H9 (cell line): ENCODE measurements at regions not wholly inside any gene's neighbourhood (a gene's known extent, or its start where the extent isn't known, plus 50 kb on each side); places are given as distances from the start of the nearest gene placed in this dataset.

Source experiments
- DNase-seq: peaks from one replicate; pipeline ENCODE4 v3.0.0-alpha.2; 2017
- H2AFZ ChIP-seq: one replicate; pipeline ENCODE4 v1.6.1; 2013; ENCODE audit warnings: mild to moderate bottlenecking, low read length, control low read depth, moderate library complexity
- H2AK5ac ChIP-seq: 2 replicates; pipeline ENCODE4 v1.6.1; 2013; ENCODE audit warnings: low read length, control low read depth, mixed read lengths; ENCODE audit not compliant: insufficient read length
- H2BK120ac ChIP-seq: one replicate; pipeline ENCODE4 v1.6.1; 2013; ENCODE audit warnings: low read depth, mild to moderate bottlenecking, low read length, control low read depth, inconsistent platforms; ENCODE audit not compliant: poor library complexity, severe bottlenecking
- H2BK12ac ChIP-seq: 2 replicates; pipeline ENCODE4 v1.6.1; 2013; ENCODE audit warnings: low read length, control low read depth, mixed read lengths, low read depth; ENCODE audit not compliant: insufficient read length
- H2BK15ac ChIP-seq: 2 replicates; pipeline ENCODE4 v1.6.1; 2013; ENCODE audit warnings: low read depth, low read length, control low read depth
- H2BK20ac ChIP-seq: one replicate; pipeline ENCODE4 v1.6.1; 2013; ENCODE audit warnings: low read depth, mild to moderate bottlenecking, low read length, control low read depth, inconsistent platforms; ENCODE audit not compliant: poor library complexity, severe bottlenecking
- H2BK5ac ChIP-seq: 2 replicates; pipeline ENCODE4 v1.6.1; 2013; ENCODE audit warnings: low read length, control low read depth, mixed read lengths; ENCODE audit not compliant: insufficient read length
- H3K14ac ChIP-seq: 2 replicates; pipeline ENCODE4 v1.6.1; 2013; ENCODE audit warnings: low read length, control low read depth; ENCODE audit not compliant: insufficient read depth
- H3K18ac ChIP-seq: 2 replicates; pipeline ENCODE4 v1.6.1; 2013; ENCODE audit warnings: low read depth, mild to moderate bottlenecking, mixed read lengths, low read length, control low read depth; ENCODE audit not compliant: insufficient read length
- H3K23ac ChIP-seq: 2 replicates; pipeline ENCODE4 v1.6.1; 2013; ENCODE audit warnings: low read length, control low read depth, mixed read lengths, low read depth; ENCODE audit not compliant: insufficient read length
- H3K23me2 ChIP-seq: 2 replicates; pipeline ENCODE4 v1.6.1; 2013; ENCODE audit warnings: low read depth, mild to moderate bottlenecking, mixed read lengths, low read length, control low read depth; ENCODE audit not compliant: insufficient read length, poor library complexity, severe bottlenecking
- H3K27ac ChIP-seq: 2 replicates; pipeline ENCODE4 v1.5.1; 2013; ENCODE audit warnings: low read length, control low read depth, mixed read lengths, low read depth; ENCODE audit not compliant: insufficient read length
- H3K27me3 ChIP-seq: 2 replicates; pipeline ENCODE4 v1.6.1; 2013; ENCODE audit warnings: low read length, control low read depth, inconsistent platforms; ENCODE audit not compliant: insufficient read depth
- H3K4ac ChIP-seq: 2 replicates; pipeline ENCODE4 v1.6.1; 2013; ENCODE audit warnings: low read depth, mild to moderate bottlenecking, control low read depth, inconsistent platforms, low read length, moderate library complexity
- H3K4me1 ChIP-seq: 2 replicates; pipeline ENCODE4 v1.6.1; 2013; ENCODE audit warnings: low read length, control low read depth, inconsistent platforms; ENCODE audit not compliant: insufficient read depth
- H3K4me2 ChIP-seq: 2 replicates; pipeline ENCODE4 v1.6.1; 2013; ENCODE audit warnings: low read length, control low read depth, mixed read lengths; ENCODE audit not compliant: insufficient read length, insufficient read depth
- H3K56ac ChIP-seq: 2 replicates; pipeline ENCODE4 v1.6.1; 2013; ENCODE audit warnings: low read depth, mild to moderate bottlenecking, mixed read lengths, low read length, control low read depth; ENCODE audit not compliant: insufficient read length
- H3K79me1 ChIP-seq: 2 replicates; pipeline ENCODE4 v1.6.1; 2013; ENCODE audit warnings: low read depth, mild to moderate bottlenecking, moderate library complexity, low read length, control low read depth, inconsistent platforms; ENCODE audit not compliant: insufficient read depth, poor library complexity, severe bottlenecking
- H3K79me2 ChIP-seq: 2 replicates; pipeline ENCODE4 v1.6.1; 2013; ENCODE audit warnings: low read length, control low read depth, inconsistent platforms; ENCODE audit not compliant: insufficient read depth
- H3K9ac ChIP-seq: 2 replicates; pipeline ENCODE4 v1.6.1; 2013; ENCODE audit warnings: low read length, control low read depth, mixed read lengths; ENCODE audit not compliant: insufficient read length; ENCODE audit errors: extremely low read depth
- H3K9me3 ChIP-seq: one replicate; pipeline ENCODE4 v1.6.1; 2013; ENCODE audit warnings: low read depth, low read length, inconsistent platforms; ENCODE audit not compliant: control insufficient read depth
- H3T11ph ChIP-seq: one replicate; pipeline ENCODE4 v1.6.1; 2013; ENCODE audit warnings: mild to moderate bottlenecking, low read length, control low read depth, inconsistent platforms
- H4K20me1 ChIP-seq: one replicate; pipeline ENCODE4 v1.6.1; 2013; ENCODE audit not compliant: control insufficient read depth, insufficient read length, insufficient read depth
- H4K5ac ChIP-seq: 2 replicates; pipeline ENCODE4 v1.6.1; 2013; ENCODE audit warnings: low read depth, mild to moderate bottlenecking, mixed read lengths, low read length, control low read depth; ENCODE audit not compliant: insufficient read length
- H4K8ac ChIP-seq: replicated peaks from 2 replicates; pipeline ENCODE4 v1.6.1; 2013; ENCODE audit warnings: low read length, control low read depth, mixed read lengths, low read depth; ENCODE audit not compliant: insufficient read length
- H4K91ac ChIP-seq: 2 replicates; pipeline ENCODE4 v1.6.1; 2013; ENCODE audit warnings: low read depth, mild to moderate bottlenecking, moderate library complexity, mixed read lengths, low read length, control low read depth; ENCODE audit not compliant: insufficient read length
- H3K27ac Mint-ChIP-seq, 3 experiments: 2 replicates in 2 of 3; 3 replicates in 1 of 3; pipeline ENCODE4 v1.8.0; 2020 to 2021; ENCODE audit warnings: mixed read lengths in 3 of 3, mild to moderate bottlenecking in 1 of 3, moderate library complexity in 1 of 3
- H3K27me3 Mint-ChIP-seq: 2 replicates; pipeline ENCODE4 v1.8.0; 2021; ENCODE audit warnings: low read depth, mild to moderate bottlenecking, moderate library complexity, mixed read lengths
- H3K36me3 Mint-ChIP-seq, 3 experiments: 2 replicates in 2 of 3; 3 replicates in 1 of 3; pipeline ENCODE4 v1.8.0; 2020 to 2021; ENCODE audit warnings: low read depth in 3 of 3, mixed read lengths in 3 of 3; ENCODE audit not compliant: insufficient read depth in 1 of 3
- H3K4me1 Mint-ChIP-seq, 2 experiments: 2 replicates each; pipeline ENCODE4 v1.8.0; 2020; ENCODE audit warnings: mixed read lengths in 2 of 2
- H3K4me3 Mint-ChIP-seq, 2 experiments: 2 replicates in 1 of 2; 3 replicates in 1 of 2; pipeline ENCODE4 v1.8.0; 2020 to 2021; ENCODE audit warnings: mild to moderate bottlenecking in 2 of 2, mixed read lengths in 2 of 2, moderate library complexity in 1 of 2
- H3K9me3 Mint-ChIP-seq, 2 experiments: 2 replicates in 1 of 2; 3 replicates in 1 of 2; pipeline ENCODE4 v1.8.0; 2020; ENCODE audit warnings: mild to moderate bottlenecking in 2 of 2, mixed read lengths in 2 of 2, moderate library complexity in 1 of 2
- CTCF ChIP-seq: fragments of 200-600 bp; sonication (generic); conservative IDR thresholded peaks from 3 replicates; pipeline ENCODE4 v1.8.0; 2021; ENCODE audit warnings: antibody characterized with exemption, mild to moderate bottlenecking
- WGBS: extraction: QIAGEN DNeasy Blood & Tissue Kit; methylation state at CpG from one replicate; pipeline ENCODE4 v1.1.7; 2013; ENCODE audit warnings: missing lambda C conversion rate, low lambda C conversion rate, mixed read lengths; ENCODE audit not compliant: insufficient read length; ENCODE audit errors: extremely low coverage; 5-methylcytosine and 5-hydroxymethylcytosine counted together

GRCh38 chr3:177541541-177541940, 344.3 kb upstream of the TBL1XR1 start:
- Histone ChIP-seq H3K9ac (no peak overlapping the region), H2BK15ac (no peak overlapping the region), H3K27ac (no peak overlapping the region), H3K79me2 (no peaks in the 10 kb centered on the region), H3K9me3 (no peaks in the 10 kb centered on the region), H4K5ac (no peak overlapping the region), H4K91ac (no peak overlapping the region), H2AFZ (no peak overlapping the region), H3K56ac (no peak overlapping the region), H3K4me1 (peaks cover 5% of the 10 kb centered on the region; the same call in 1 of the 2 replicates), H3K23me2 (no peaks in the 10 kb centered on the region), H2BK5ac (no peak overlapping the region), H3K4ac (no peak overlapping the region), H3K79me1 (no peaks in the 10 kb centered on the region), H3T11ph (no peak overlapping the region), H3K23ac (no peak overlapping the region), H4K8ac (no peak overlapping the region), H2AK5ac (no peak overlapping the region), H3K18ac (no peak overlapping the region), H4K20me1 (no peaks in the 10 kb centered on the region), H3K14ac (no peak overlapping the region), H3K27me3 (no peaks in the 10 kb centered on the region), H3K4me2 (no peak overlapping the region), H2BK12ac (no peak overlapping the region), H2BK20ac (no peak overlapping the region), H2BK120ac (no peak overlapping the region)
- Mint-ChIP-seq H3K27ac (peak overlapping the region in 2 of 3 experiments; percentile 19 to 20; a peak in 1 of 7 replicates), H3K27me3 (no peaks in the 10 kb centered on the region), H3K4me3 (no peak overlapping the region), H3K9me3 (no peaks in the 10 kb centered on the region), H3K36me3 (no peaks in the 10 kb centered on the region; a peak in 1 of 7 replicates), H3K4me1 (peaks cover 33 to 34% of the 10 kb centered on the region in 2 experiments)
- no peak for TF ChIP-seq CTCF
- WGBS = no CpG with 5 or more reads among the region's 4 CpGs
- DNase-seq = no peak
